VCaP (cell line): ENCODE measurements at regions not wholly inside any gene's neighbourhood (a gene's known extent, or its start where the extent isn't known, plus 50 kb on each side); places are given as distances from the start of the nearest gene placed in this dataset.

Source experiments
- H3K27ac ChIP-seq: fragments of 450-650 bp; 2 replicates; pipeline ENCODE4 v1.5.1; 2017
- TF ChIP-seq, protein P1 (sequence below): fragments of 450-650 bp; conservative IDR thresholded peaks from 2 replicates; pipeline ENCODE4 v1.5.1; 2017; ENCODE audit warnings: mild to moderate bottlenecking, moderate library complexity

DNA sequence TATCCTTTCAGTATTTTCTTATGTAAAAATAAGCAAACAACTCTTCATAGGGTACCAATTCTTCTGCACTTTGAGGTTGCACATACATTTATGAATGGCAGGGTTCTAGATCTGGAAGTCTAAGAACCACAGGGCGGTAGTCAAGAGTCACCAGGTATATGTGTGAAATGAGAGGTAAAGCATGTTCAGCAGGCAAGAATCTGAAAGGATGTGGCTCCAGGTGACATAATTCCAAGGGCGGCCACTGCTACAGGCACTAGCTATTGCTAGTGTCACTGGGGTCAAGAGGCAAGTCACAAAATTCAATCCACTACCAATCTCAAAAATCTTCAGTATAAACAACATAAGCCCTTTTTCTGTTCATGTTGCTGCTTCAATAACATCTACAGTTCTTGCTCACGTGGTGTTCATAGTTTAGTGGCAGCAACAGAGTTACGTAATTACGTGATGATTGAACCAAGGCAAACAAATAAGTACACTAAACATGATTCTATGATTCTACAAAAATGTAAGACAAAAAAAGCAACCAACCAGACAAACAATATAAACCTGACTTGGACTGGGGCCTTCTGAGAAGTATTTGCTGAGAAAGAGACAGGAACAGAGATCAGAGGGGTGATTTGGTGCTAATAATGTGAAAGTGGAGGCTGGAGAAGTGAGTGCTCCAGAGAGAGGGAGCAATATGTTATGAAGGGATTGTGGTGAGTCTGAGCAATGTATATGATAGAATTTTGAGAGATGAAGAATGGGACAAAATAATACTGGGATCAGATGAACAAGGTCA lies 101.7 kb downstream of the NAA11 start:
- TF ChIP-seq, protein P1, sequence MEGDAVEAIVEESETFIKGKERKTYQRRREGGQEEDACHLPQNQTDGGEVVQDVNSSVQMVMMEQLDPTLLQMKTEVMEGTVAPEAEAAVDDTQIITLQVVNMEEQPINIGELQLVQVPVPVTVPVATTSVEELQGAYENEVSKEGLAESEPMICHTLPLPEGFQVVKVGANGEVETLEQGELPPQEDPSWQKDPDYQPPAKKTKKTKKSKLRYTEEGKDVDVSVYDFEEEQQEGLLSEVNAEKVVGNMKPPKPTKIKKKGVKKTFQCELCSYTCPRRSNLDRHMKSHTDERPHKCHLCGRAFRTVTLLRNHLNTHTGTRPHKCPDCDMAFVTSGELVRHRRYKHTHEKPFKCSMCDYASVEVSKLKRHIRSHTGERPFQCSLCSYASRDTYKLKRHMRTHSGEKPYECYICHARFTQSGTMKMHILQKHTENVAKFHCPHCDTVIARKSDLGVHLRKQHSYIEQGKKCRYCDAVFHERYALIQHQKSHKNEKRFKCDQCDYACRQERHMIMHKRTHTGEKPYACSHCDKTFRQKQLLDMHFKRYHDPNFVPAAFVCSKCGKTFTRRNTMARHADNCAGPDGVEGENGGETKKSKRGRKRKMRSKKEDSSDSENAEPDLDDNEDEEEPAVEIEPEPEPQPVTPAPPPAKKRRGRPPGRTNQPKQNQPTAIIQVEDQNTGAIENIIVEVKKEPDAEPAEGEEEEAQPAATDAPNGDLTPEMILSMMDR: no peak
- H3K27ac ChIP-seq: no peak overlapping the region

GRCh38 chr4:79217025-79217424 lies 108.8 kb downstream of the NAA11 start:
- TF ChIP-seq, protein P1: no peak
- no peak overlapping the region for H3K27ac ChIP-seq

DNA sequence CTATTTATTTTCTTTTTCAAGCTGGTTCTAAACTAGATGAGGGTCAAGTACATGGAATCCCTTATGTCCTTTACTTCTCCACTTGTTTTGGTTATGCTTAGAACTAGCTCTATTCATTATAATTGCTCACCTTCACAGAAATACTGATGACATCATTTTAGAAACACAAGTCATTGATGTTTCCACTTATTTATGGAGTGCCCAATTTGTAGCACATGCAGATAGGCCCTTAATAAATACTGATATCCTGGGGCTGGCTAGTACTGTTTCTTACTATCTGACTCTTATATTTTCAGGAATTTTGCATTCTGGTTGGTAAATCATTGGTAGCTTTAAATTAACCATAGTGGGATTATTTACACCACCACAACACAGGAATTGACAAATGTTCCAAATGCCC lies 112.2 kb downstream of the NAA11 start:
- H3K27ac ChIP-seq: no peak overlapping the region
- TF ChIP-seq, protein P1: no peak

DNA sequence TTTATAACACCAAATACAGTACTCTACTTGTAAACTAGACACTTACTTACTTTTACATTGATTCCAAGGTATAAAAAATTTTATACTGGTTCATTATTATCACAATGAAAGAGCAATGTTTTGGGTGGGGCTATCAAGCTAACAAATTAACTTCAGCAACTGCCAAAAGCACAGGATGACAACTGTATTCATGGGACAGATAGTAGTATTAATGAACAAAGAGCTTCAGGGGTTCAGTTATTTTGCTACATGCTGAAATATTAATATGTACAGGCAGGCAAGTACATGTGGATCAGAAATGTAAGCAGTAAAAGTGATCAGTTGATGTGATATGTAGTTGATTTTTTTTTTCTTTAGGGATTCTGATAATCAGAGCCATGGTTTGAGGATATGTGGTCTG lies 112.9 kb downstream of the NAA11 start:
- H3K27ac ChIP-seq: no peak overlapping the region
- TF ChIP-seq, protein P1: no peak

DNA sequence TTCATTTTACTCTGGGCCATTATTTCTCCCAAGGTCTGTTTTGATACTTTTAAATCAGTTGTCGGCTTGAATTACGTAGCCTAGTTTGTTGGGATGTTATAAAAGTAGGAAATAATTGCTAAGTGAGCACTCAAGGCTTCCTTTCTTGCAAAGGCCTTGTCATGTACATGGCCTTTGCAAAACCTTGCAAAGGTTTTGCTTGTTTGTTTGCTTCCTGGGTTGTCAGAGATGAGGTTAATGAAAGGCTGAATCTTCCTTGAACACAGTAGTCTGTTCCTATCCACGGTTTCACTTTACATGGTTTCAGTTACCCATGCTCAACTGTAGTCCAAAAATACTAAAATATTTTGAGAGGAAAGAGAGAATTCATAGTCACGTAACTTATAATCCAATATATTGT lies 113.5 kb downstream of the NAA11 start:
- H3K27ac ChIP-seq: no peak overlapping the region
- TF ChIP-seq, protein P1: no peak

GRCh38 chr4:79211490-79211889 lies 114.4 kb downstream of the NAA11 start:
- H3K27ac ChIP-seq: no peak overlapping the region
- TF ChIP-seq, protein P1: no peak

- no peak overlapping the region for H3K27ac ChIP-seq
- TF ChIP-seq, protein P1: no peak
These were observed 115.2 kb downstream of the NAA11 start for GRCh38 chr4:79210636-79211049.
